Coronary artery (tissue), 2 donors: ENCODE measurements at regions not wholly inside any gene's neighbourhood (a gene's known extent, or its start where the extent isn't known, plus 50 kb on each side); places are given as distances from the start of the nearest gene placed in this dataset.

Experiments used
- DNase-seq: peaks from one replicate; pipeline ENCODE4 v3.0.0-alpha.2; 2017; ENCODE audit warnings: low spot score
- H3K27ac ChIP-seq, 2 donors: fragments of 200-600 bp; sonication (generic); one replicate each; pipeline ENCODE4 v1.5.1; 2016 to 2019
- H3K4me3 ChIP-seq: fragments of 200-600 bp; sonication (generic); 2 replicates; pipeline ENCODE4 v1.5.1; 2016; ENCODE audit warnings: mild to moderate bottlenecking, moderate library complexity
- TF ChIP-seq, protein P1 (sequence below): fragments of 200-600 bp; sonication (generic); IDR thresholded peaks from one replicate; pipeline ENCODE4 v1.5.1; 2019; ENCODE audit warnings: antibody characterized with exemption

DNA sequence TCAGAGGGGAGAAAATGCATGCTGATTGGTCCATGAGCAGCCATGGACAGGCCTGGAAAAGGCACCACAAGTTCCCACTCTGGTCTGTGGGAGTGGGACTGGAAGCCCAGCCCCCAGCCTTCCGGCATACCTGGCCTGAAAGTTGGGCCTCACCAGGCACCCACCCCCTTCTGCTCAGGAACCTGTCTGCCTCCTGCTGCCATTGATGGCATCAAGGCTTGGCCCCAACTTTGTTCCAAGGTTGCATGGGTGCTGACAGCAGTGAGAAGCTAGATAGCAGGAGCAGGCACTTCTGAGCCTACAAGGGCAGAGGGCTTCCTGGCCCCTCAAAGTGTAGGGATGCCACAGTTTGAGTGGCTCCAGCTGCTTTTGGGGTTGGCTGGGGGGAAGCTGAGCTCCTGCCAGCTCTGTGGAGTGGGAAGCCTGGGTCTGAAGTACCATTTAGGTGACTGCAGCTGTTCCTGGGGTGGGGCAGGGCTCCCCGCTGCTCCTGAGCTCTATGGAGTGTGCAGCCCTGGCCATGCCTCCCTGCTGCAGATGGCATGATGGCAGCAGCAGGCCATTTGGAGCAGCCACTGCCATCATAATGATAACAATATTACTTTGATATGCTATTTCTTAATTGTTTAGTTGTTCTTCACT lies 1054.1 kb upstream of the GBE1 start:
- TF ChIP-seq, protein P1, sequence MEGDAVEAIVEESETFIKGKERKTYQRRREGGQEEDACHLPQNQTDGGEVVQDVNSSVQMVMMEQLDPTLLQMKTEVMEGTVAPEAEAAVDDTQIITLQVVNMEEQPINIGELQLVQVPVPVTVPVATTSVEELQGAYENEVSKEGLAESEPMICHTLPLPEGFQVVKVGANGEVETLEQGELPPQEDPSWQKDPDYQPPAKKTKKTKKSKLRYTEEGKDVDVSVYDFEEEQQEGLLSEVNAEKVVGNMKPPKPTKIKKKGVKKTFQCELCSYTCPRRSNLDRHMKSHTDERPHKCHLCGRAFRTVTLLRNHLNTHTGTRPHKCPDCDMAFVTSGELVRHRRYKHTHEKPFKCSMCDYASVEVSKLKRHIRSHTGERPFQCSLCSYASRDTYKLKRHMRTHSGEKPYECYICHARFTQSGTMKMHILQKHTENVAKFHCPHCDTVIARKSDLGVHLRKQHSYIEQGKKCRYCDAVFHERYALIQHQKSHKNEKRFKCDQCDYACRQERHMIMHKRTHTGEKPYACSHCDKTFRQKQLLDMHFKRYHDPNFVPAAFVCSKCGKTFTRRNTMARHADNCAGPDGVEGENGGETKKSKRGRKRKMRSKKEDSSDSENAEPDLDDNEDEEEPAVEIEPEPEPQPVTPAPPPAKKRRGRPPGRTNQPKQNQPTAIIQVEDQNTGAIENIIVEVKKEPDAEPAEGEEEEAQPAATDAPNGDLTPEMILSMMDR = no peak
- Histone ChIP-seq H3K27ac (peak overlapping the region in 1 of 2 donors; percentile 46), H3K4me3 (no peak overlapping the region)
- DNase-seq = no peak

DNA sequence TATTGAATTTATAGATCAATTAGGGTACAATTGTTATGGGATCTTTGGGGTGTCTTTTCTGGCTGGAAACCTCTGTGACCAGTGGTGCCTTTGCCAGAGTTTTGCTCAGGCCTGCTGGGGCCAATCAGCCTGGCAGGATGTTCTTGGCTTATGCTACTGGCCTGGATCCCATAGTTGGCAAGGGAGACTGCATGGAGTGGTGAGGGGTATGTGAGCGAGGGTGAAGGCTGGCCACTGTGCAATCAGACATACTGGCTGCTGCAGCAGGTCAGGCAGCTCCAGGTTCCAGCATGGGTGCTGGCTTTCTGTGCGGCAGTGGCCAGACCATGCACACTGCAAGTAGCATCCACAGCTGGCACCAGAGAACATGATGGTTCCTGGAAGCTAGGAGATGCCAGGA lies 1053.2 kb upstream of the GBE1 start:
- Histone ChIP-seq H3K4me3 (no peak overlapping the region), H3K27ac (peak overlapping the region in 1 of 2 donors; percentile 46)
- no peak for DNase-seq
- TF ChIP-seq, protein P1 = no peak

DNA sequence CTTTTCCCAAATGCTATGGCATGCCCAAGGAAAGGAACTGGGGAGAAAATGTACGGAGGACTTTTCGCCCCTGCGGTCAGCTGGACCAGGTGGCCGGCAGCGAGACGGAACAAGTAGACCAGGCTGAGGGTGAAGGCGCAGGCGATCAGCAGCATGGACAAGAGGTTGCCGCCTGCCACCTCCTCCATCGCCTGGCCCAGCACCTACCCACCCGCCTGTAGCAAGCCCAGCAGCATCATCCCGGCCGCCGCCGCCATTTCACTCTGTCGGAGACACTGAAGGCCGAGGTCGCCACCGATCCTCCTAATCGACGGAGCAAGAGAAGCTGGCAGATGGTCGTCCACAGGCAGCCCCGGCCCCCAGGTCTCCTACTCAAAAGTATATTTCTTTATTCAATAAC lies 1046.3 kb upstream of the GBE1 start:
- TF ChIP-seq, protein P1 = no peak
- H3K27ac ChIP-seq = no peak overlapping the region
- DNase-seq = no peak
- H3K4me3 ChIP-seq = no peak overlapping the region

DNA sequence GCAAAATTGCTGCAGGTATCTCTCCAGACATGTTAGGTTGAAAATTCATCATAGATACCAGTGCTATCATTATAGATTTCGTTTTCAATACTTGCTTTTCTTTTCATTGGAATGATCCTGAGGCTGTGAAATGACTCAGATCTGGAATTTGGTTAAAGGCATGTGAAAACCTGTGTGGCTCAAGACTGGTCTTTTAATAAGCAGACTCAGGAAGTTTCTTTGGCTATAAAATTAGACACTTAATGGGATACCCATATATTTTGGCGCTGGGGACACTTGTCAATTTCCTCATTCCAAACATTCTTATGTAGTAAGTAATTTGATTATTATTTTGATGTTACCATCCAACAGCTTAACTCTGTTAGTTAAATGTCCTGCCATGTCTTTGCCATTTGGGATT lies 1041.1 kb upstream of the GBE1 start:
- no peak overlapping the region for H3K4me3 ChIP-seq
- no peak overlapping the region for H3K27ac ChIP-seq
- TF ChIP-seq, protein P1 = no peak
- DNase-seq = no peak

DNA sequence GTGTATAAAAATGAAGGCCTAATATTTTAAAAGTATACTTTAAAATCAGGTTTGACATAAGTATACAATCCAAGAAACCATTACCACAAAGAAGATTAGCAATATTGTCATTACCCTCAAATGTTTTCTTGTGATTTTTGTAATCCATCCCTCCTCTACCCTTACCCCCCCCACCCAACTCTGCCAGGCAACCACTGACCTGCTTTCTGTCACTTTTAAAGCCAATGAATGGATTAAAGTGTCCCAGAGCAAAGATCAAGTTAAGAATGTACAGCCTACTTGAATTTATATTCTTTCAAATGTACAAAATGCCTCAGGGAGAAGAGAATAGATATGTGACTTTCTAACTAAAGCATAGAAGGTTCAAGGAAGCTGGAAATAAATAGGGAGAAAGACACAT lies 1038.8 kb upstream of the GBE1 start:
- TF ChIP-seq, protein P1 = no peak
- no peak for DNase-seq
- Histone ChIP-seq H3K4me3 (no peak overlapping the region), H3K27ac (no peak overlapping the region)

DNA sequence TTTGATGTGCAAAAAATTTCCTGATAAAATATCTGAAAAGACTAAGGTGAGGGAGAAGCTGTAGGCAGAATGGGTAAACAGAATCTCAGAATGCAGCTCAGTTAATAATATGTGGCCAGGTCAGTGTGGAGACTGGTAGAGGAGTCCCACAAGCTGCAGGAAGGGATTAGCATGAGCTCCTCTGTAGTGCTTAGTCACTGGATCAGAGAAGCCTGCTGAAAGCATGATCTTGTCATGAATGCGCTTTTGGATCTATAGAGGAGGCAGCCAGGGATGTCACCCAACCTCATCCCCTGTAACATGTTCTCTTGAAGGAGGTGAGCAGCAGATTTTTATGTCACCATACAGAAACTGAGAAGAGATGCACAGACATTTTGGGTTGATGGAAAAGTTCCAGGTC lies 1035.3 kb upstream of the GBE1 start:
- TF ChIP-seq, protein P1 = no peak
- Histone ChIP-seq H3K27ac (no peak overlapping the region), H3K4me3 (no peak overlapping the region)
- no peak for DNase-seq

DNA sequence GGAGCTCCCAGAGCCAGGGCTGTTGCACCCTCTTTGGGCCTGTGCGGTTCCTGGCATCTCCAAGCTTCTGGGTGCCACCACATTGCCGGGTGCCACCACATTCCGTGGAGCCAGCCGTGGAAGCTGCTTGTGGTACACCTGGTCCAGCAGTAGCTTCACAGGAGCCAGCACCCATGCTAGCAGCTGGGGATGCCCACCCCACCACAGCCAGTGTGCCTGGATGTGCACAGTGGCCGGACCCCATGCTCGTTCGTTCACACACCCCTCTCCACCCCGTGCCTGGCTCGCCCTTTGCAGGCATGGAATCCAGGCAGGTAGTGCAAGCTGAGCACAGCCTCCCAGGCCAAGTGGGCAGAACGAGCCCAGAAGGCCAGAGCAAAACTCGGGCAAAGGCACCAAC lies 1029.8 kb upstream of the GBE1 start:
- no peak for DNase-seq
- no peak overlapping the region for H3K4me3 ChIP-seq
- TF ChIP-seq, protein P1 = no peak

More for the DNA sequence above, 1029.8 kb upstream of the GBE1 start:
- H3K27ac ChIP-seq = no peak overlapping the region
